H1 (cell line): ENCODE measurements at regions not wholly inside any gene's neighbourhood (a gene's known extent, or its start where the extent isn't known, plus 50 kb on each side); places are given as distances from the start of the nearest gene placed in this dataset.

Experiments
- CBX5 ChIP-seq: fragments of 300-800, 300-1000 bp; sonication (generic); IDR thresholded peaks from 2 replicates; pipeline ENCODE4 v1.7.1; 2016; ENCODE audit warnings: antibody characterized with exemption, low read length, low read depth
- CEBPB ChIP-seq: IDR thresholded peaks from 2 replicates; pipeline ENCODE4 v1.6.1; 2012; ENCODE audit warnings: low read depth, low read length
- EGR1 ChIP-seq: IDR thresholded peaks from 2 replicates; pipeline ENCODE4 v1.6.1; 2011; ENCODE audit warnings: low read depth, low read length, borderline replicate concordance
- EZH2 ChIP-seq: fragments of 200-600 bp; sonication (generic); IDR thresholded peaks from 2 replicates; pipeline ENCODE4 v1.7.1; 2012; ENCODE audit warnings: low read depth, mild to moderate bottlenecking, moderate library complexity, low read length, inconsistent platforms; ENCODE audit not compliant: severe bottlenecking
- POLR2A ChIP-seq, 2 experiments: IDR thresholded peaks; 1 replicate in 1 of 2; 2 replicates in 1 of 2; pipeline ENCODE4 v1.6.1; 2011; ENCODE audit warnings: low read depth in 2 of 2, low read length in 2 of 2, mild to moderate bottlenecking in 2 of 2; ENCODE audit errors: control extremely low read depth in 1 of 2
- SIN3A ChIP-seq, 2 experiments: IDR thresholded peaks in 1 of 2; conservative IDR thresholded peaks in 1 of 2; 2 replicates each; pipeline ENCODE4 v1.6.1; 2011 to 2012; ENCODE audit warnings: low read length in 2 of 2, improper control_type of control experiment in 1 of 2, low read depth in 1 of 2, mild to moderate bottlenecking in 1 of 2
- TF ChIP-seq, protein P1 (sequence below), 3 experiments: IDR thresholded peaks; 1 replicate in 2 of 3; 2 replicates in 1 of 3; pipeline versions ENCODE4 v1.5.1 to v1.6.1; 2011; ENCODE audit warnings: low read length in 3 of 3, mild to moderate bottlenecking in 3 of 3, inconsistent platforms in 2 of 3, low read depth in 1 of 3, moderate library complexity in 1 of 3; ENCODE audit not compliant: insufficient read depth in 1 of 3; ENCODE audit errors: control extremely low read depth in 1 of 3

DNA sequence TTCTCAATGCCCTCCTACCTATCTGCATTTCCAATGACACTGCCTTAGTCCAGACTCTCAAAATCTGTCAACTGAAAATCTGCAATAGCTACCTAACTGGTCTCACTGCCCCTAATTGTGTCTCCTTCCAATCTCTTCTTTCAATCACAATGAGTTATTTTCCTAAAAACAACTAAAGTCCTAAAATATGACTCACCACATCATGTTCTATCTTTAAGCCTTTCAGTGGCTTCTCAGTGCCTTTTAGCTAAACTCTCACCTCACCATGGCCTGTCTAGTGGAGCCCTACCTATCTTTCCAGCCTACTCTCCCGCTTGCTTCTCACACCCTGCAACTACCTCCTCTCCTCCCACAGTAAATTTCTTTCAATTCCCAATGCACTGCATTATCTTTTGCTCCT, 220.9 kb upstream of the PKDCC start:
- no peak for TF ChIP-seq EGR1
- TF ChIP-seq CBX5: no peak
- TF ChIP-seq EZH2: no peak
- TF ChIP-seq, protein P1, sequence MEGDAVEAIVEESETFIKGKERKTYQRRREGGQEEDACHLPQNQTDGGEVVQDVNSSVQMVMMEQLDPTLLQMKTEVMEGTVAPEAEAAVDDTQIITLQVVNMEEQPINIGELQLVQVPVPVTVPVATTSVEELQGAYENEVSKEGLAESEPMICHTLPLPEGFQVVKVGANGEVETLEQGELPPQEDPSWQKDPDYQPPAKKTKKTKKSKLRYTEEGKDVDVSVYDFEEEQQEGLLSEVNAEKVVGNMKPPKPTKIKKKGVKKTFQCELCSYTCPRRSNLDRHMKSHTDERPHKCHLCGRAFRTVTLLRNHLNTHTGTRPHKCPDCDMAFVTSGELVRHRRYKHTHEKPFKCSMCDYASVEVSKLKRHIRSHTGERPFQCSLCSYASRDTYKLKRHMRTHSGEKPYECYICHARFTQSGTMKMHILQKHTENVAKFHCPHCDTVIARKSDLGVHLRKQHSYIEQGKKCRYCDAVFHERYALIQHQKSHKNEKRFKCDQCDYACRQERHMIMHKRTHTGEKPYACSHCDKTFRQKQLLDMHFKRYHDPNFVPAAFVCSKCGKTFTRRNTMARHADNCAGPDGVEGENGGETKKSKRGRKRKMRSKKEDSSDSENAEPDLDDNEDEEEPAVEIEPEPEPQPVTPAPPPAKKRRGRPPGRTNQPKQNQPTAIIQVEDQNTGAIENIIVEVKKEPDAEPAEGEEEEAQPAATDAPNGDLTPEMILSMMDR (IDR thresholded peaks at IDR 0.05; ENCODE audit: control extremely low read depth in 1 of 3, insufficient read depth in 1 of 3, low read depth in 1 of 3, low read length in 3 of 3): no peak
- TF ChIP-seq POLR2A (IDR thresholded peaks at IDR 0.05; ENCODE audit: control extremely low read depth in 1 of 2, low read depth in 2 of 2, low read length in 2 of 2): no peak
- no peak for TF ChIP-seq SIN3A (conservative IDR thresholded peaks at IDR 0.05 in 1 of 2, IDR thresholded peaks at IDR 0.05 in 1 of 2; ENCODE audit: low read depth in 1 of 2, low read length in 2 of 2)
- no peak for TF ChIP-seq CEBPB
